Right lobe of liver (tissue), 6 donors: ENCODE measurements at regions not wholly inside any gene's neighbourhood (a gene's known extent, or its start where the extent isn't known, plus 50 kb on each side); places are given as distances from the start of the nearest gene placed in this dataset.

ENCODE experiments used
- ATAC-seq, 4 donors: fragments of 200-7000 bp; cut with Tn5 transposase; one replicate each; pipeline ENCODE4 v1.9.1; 2020; ENCODE audit warnings: mild to moderate bottlenecking in 4 of 4, moderate library complexity in 4 of 4
- DNase-seq, 3 donors: peaks; one replicate each; pipeline ENCODE4 v3.0.0-alpha.2; 2020
- H3K27ac ChIP-seq, 3 donors: fragments of 200-600 bp; one replicate each; pipeline ENCODE4 v1.8.0; 2022
- H3K27me3 ChIP-seq, 2 donors: fragments of 200-600 bp; one replicate each; pipeline ENCODE4 v1.8.0; 2022
- H3K36me3 ChIP-seq, 4 donors: fragments of 200-600 bp; sonication (generic) in 1 of 4; one replicate each; pipeline versions ENCODE4 v1.5.1 to v1.8.0; 2017 to 2022; ENCODE audit warnings: control low read depth in 1 of 4
- H3K4me1 ChIP-seq, 4 donors: fragments of 200-600 bp; sonication (generic) in 1 of 4; one replicate each; pipeline versions ENCODE4 v1.5.1 to v1.8.0; 2017 to 2022; ENCODE audit warnings: control low read depth in 1 of 4
- H3K4me3 ChIP-seq, 3 donors: fragments of 200-600 bp; one replicate each; pipeline ENCODE4 v1.8.0; 2022
- H3K9me3 ChIP-seq, 4 donors: fragments of 200-600 bp; sonication (generic) in 1 of 4; one replicate each; pipeline versions ENCODE4 v1.5.1 to v1.8.0; 2017 to 2022; ENCODE audit warnings: control low read depth in 1 of 4
- CTCF ChIP-seq, 4 donors: fragments of 200-600 bp in 3 of 4; fragments of 450-650 bp in 1 of 4; IDR thresholded peaks; one replicate each; pipeline versions ENCODE4 v1.5.1 to v1.8.0; 2016 to 2022; ENCODE audit warnings: antibody characterized with exemption in 4 of 4, mild to moderate bottlenecking in 2 of 4
- POLR2A ChIP-seq: fragments of 450-650 bp; IDR thresholded peaks from one replicate; pipeline ENCODE4 v1.6.1; 2017; ENCODE audit warnings: antibody characterized with exemption, mild to moderate bottlenecking
- WGBS: methylation state at CpG from one replicate; pipeline ENCODE4 v1.1.6; 2018; ENCODE audit warnings: low coverage, low lambda C conversion rate; ENCODE audit not compliant: insufficient coverage; ENCODE audit errors: missing lambda C conversion rate; 5-methylcytosine and 5-hydroxymethylcytosine counted together
- intact Hi-C, 2 donors: fragments of 100-400 bp; cut with DNase I; formaldehyde crosslinking; loops; one replicate each; pipeline versions ENCODE4 v1.11.2 to v1.14.1; 2022
- donor health status: DM: no; HTN: yes; CAD: no.
- donor health status: DM: no; HTN: no; CAD: no.
- donor health status: DM: no; HTN: no; CAD: no.
- donor health status: DM: no; HTN: yes; CAD: no.
- donor health status: DM: no; HTN: yes; CAD: no.

DNA sequence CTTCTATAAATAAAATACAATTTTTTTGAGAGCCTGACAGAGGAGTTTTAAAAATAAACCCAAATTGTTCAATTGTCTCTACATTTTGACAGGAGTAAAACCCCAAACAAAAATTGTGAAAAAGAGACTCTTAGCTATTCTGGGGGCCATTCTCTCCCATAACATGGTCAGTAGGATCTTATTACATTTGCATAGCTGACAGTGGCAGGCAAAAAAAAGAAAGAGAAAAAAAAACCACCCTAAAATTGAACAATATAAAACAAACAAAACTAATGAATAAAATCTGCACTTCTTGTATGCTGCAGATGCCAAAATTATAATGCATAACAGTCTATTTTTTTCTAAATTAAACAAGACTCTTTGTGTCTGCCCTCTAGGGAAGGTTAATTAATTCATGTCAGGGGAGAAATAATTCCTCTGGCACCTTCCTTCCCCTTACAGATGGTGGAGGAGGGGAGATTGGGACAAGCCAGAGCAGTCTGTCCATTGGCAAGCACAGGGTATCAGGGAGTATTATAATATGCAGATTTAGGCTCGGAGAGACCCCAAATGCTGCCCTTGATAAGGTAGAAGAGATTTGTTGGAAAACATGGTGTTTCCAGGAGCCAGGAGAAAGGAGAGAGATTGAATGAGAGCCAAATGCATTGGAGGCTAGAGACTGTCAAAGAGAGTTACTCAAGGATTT, 79.7 kb upstream of the CDH6 start:
- Histone ChIP-seq H3K4me1 (no peaks in the 10 kb centered on the region), H3K36me3 (no peaks in the 10 kb centered on the region), H3K4me3 (no peak overlapping the region), H3K9me3 (no peaks in the 10 kb centered on the region), H3K27ac (no peak overlapping the region), H3K27me3 (no peaks in the 10 kb centered on the region)
- WGBS = 36% methylated on average over 1 of the region's 1 CpG
- intact Hi-C loops = no loop called here
- no peak for ATAC-seq
- TF ChIP-seq POLR2A = no peak
- TF ChIP-seq CTCF (IDR thresholded peaks at IDR 0.05) = no peak
- no peak for DNase-seq

DNA sequence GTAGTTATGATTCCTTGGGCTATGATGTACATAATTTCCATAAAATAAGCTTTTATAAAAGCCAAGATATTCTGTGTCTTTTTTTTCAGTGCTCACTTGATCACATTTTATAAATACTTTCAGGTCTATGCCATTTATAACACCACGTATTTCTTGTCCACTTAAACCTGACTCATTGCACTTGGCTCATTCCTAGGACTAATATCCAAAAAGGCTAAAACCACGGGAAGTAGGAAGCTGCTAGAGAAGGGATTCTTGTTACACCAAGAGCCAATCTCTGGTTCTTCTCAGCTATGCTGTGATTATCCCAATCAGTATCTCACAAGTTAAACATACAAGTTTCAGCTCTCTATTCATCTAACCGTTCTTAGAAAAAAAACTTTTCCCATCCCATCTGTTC, 80.4 kb upstream of the CDH6 start:
- no peak for ATAC-seq
- H3K36me3 ChIP-seq = no peaks in the 10 kb centered on the region
- 27% methylated on average over 3 of the region's 3 CpGs for WGBS
- H3K9me3 ChIP-seq = no peaks in the 10 kb centered on the region
- TF ChIP-seq CTCF (IDR thresholded peaks at IDR 0.05) (no peak), POLR2A (no peak)
- DNase-seq = no peak
- H3K27me3 ChIP-seq = no peaks in the 10 kb centered on the region
- H3K4me1 ChIP-seq = no peaks in the 10 kb centered on the region
- no peak overlapping the region for H3K4me3 ChIP-seq
- no peak overlapping the region for H3K27ac ChIP-seq
- intact Hi-C loops = no loop called here

DNA sequence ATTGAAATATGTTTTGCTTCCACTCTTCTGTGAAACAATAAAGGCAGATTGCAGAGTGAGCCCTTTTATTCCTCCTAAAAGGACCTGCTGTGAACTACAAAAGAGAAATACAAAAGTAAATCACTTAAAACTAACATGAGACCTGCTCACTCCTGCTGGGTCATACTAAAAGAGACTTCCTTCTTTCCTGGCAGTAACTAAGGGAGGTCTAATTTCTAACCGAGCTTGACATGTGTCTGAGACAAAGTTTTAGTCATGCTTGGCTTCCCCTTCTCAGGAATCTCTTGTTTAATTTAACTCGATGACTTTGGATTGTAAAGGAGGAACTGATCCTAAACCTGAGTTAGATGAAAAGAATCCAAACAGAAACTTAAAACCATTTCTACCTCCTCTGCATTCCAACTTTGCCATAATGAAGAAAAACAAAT, 86.4 kb upstream of the CDH6 start:
- Histone ChIP-seq H3K27me3 (no peaks in the 10 kb centered on the region), H3K27ac (no peak overlapping the region), H3K36me3 (no peaks in the 10 kb centered on the region), H3K9me3 (no peaks in the 10 kb centered on the region), H3K4me3 (no peak overlapping the region), H3K4me1 (no peaks in the 10 kb centered on the region)
- DNase-seq (no peak), ATAC-seq (no peak)
- intact Hi-C loops = no loop called here
- 7% methylated on average over 2 of the region's 2 CpGs for WGBS
- TF ChIP-seq CTCF (IDR thresholded peaks at IDR 0.05) (no peak), POLR2A (no peak)

DNA sequence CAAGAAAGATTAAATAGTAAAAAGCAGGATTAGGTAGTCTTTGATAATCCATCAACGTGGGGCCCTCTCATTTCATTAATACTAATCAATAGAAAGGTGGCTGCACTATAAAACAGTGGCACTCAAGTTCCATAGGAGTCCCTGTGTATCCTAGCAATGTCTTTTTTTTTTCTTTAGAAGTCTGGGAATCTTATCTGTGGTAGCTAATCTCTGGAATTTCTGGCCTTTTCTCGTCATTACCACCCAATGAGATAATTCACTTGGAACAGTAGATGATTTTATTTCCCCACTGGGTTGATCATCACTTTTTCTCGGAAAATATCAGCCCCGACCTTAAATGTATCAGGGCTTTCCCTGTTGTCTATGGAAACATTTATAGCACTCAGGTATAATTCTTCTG, 86.8 kb upstream of the CDH6 start:
- TF ChIP-seq POLR2A (no peak), CTCF (IDR thresholded peaks at IDR 0.05) (no peak)
- no peak for ATAC-seq
- Histone ChIP-seq H3K4me1 (no peaks in the 10 kb centered on the region), H3K27ac (no peak overlapping the region), H3K9me3 (no peaks in the 10 kb centered on the region), H3K27me3 (no peaks in the 10 kb centered on the region), H3K4me3 (no peak overlapping the region), H3K36me3 (no peaks in the 10 kb centered on the region)
- WGBS = 32% methylated on average over 4 of the region's 4 CpGs
- DNase-seq = no peak
- intact Hi-C loops = no loop called here

DNA sequence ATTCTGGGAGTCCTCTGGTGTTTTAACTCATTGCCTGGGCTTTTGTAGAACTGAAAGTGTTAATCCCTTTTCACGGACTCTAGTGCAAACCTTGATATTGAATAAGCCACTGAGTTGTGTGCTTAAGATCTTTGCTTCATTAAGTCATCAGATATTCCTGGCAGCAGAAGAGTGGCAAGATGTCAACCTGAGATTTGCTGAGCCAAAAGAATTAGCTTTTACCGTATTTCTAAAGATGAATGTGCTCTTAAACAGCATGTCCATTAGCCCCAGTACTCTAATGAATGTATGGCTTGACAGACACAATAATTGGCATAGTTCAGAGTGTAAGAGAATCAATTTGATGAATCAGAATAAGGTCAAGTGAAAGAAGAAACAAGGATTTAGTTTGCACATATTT, 87.2 kb upstream of the CDH6 start:
- H3K4me1 ChIP-seq = no peaks in the 10 kb centered on the region
- WGBS = 59% methylated on average over 2 of the region's 2 CpGs
- no peaks in the 10 kb centered on the region for H3K27me3 ChIP-seq
- no peak for ATAC-seq
- H3K27ac ChIP-seq = no peak overlapping the region
- no peaks in the 10 kb centered on the region for H3K36me3 ChIP-seq
- H3K4me3 ChIP-seq = no peak overlapping the region
- intact Hi-C loops = no loop called here
- TF ChIP-seq CTCF (IDR thresholded peaks at IDR 0.05) (no peak), POLR2A (no peak)
- no peaks in the 10 kb centered on the region for H3K9me3 ChIP-seq
- DNase-seq = no peak
